Activated T-helper 2 cell treated with anti-CD3 and anti-CD28 coated beads, Interferon-gamma antibody, Interleukin-2, Interleukin-4, amounts not matched to agents 10 μg/mL and 5 μg/mL and 100 μg/mL, durations not matched to agents 14 hours and 24 hours and 36 hours (primary cell): ENCODE measurements at regions not wholly inside any gene's neighbourhood (a gene's known extent, or its start where the extent isn't known, plus 50 kb on each side); places are given as distances from the start of the nearest gene placed in this dataset.

ENCODE experiments used
- DNase-seq: peaks from one replicate; pipeline ENCODE4 v3.0.0; 2021; ENCODE audit warnings: low spot score
- H3K27ac Mint-ChIP-seq: one replicate; pipeline ENCODE4 v1.8.0; 2021; ENCODE audit warnings: mixed read lengths
- H3K27me3 Mint-ChIP-seq: one replicate; pipeline ENCODE4 v1.8.0; 2021; ENCODE audit warnings: low read depth, mixed read lengths
- H3K36me3 Mint-ChIP-seq: one replicate; pipeline ENCODE4 v1.8.0; 2021; ENCODE audit warnings: low read depth, mixed read lengths
- H3K4me1 Mint-ChIP-seq: one replicate; pipeline ENCODE4 v1.8.0; 2021; ENCODE audit warnings: low read depth, mixed read lengths
- H3K4me3 Mint-ChIP-seq: one replicate; pipeline ENCODE4 v1.8.0; 2021; ENCODE audit warnings: low read depth, mild to moderate bottlenecking, moderate library complexity, mixed read lengths
- H3K9me3 Mint-ChIP-seq: one replicate; pipeline ENCODE4 v1.8.0; 2021; ENCODE audit warnings: mixed read lengths
- intact Hi-C: fragments of 100-400 bp; cut with micrococcal nuclease; formaldehyde crosslinking; loops from one replicate; pipeline ENCODE4 v1.15.1; 2023

DNA sequence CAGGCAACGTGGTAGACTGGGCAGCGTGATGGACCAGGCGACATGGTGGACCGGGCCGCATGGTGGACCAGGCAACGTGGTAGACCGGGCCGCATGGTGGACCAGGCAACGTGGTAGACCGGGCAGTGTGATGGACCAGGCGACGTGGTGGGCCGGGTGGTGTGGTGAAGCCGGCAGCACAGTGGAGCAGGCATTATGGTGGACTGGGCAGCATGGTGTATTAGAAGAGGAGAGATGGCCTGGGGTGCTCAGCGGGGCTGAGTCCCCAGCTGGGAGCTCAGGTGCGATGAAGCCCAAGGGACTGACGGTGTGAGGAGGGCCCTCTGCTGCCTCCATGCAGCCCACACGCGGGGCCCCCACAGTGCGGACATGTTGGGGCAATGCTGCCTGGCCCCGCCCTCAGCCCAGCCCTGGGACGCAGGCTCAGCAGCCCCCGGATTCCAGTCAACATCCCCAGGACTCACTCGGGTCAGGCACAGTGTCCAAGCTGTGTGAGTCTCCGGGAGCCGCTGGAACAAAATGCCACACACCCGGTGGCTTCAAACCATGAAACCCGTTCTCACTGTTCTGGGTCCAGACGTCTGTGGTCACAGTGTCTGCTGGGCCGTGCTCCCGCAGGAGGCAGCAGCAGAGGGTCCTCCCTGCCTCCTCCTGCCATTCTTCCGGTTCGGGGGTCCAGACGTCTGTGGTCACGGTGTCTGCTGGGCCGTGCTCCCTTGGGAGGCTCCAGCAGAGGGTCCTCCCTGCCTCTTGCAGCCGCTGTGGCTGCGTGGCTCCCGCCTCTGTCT lies 1084.9 kb downstream of the BRD1 start:
- intact Hi-C loops: no loop called here
- Mint-ChIP-seq H3K36me3 (no peaks in the 10 kb centered on the region), H3K9me3 (no peaks in the 10 kb centered on the region), H3K4me3 (no peak overlapping the region), H3K27ac (no peak overlapping the region), H3K27me3 (no peaks in the 10 kb centered on the region), H3K4me1 (no peaks in the 10 kb centered on the region)
- no peak for DNase-seq

DNA sequence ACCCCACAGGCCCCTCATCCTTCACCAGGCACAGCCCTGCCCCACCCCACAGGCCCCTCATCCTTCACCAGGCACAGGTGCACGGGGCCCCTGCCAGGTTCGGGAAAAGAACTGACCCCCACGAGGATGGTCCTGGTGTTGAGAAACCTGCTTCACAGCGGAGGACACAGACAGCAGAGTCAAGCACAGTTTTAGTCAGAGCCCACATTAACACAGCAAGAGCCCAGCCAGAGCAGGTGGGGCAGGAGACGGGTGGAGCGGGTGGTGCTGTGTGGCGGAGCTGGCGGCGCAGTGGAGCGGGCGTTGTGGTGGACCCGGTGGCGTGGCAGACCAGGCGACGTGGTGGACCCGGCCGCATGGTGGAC lies 1085.5 kb downstream of the BRD1 start:
- intact Hi-C loops: no loop called here
- no peaks in the 10 kb centered on the region for H3K4me1 Mint-ChIP-seq
- H3K4me3 Mint-ChIP-seq: no peak overlapping the region
- no peak overlapping the region for H3K27ac Mint-ChIP-seq
- H3K36me3 Mint-ChIP-seq: no peaks in the 10 kb centered on the region
- no peaks in the 10 kb centered on the region for H3K27me3 Mint-ChIP-seq
- DNase-seq: no peak
- H3K9me3 Mint-ChIP-seq: no peaks in the 10 kb centered on the region

DNA sequence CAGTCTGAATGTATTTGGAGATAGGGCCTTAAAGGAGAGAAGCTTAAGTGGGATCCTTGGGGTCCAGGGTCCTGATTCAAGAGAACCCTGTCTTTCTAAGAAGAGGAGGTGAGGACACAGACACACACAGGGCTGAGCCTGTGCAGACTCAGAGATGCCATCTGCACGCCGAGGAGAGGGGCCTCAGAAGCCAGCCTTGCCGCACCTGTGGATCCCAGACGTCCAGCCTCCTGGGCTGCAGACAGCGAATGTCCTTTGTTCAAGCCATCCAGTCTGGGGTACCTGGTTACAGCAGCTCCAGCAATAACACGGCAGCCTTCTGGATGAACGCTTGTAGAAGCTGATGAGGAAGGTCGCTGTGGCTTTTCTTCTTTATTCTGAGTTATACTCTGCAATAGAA lies 1086.1 kb downstream of the BRD1 start:
- Mint-ChIP-seq H3K9me3 (no peaks in the 10 kb centered on the region), H3K4me1 (no peaks in the 10 kb centered on the region), H3K36me3 (no peaks in the 10 kb centered on the region), H3K4me3 (no peak overlapping the region), H3K27ac (no peak overlapping the region), H3K27me3 (no peaks in the 10 kb centered on the region)
- intact Hi-C loops: no loop called here
- DNase-seq: no peak

DNA sequence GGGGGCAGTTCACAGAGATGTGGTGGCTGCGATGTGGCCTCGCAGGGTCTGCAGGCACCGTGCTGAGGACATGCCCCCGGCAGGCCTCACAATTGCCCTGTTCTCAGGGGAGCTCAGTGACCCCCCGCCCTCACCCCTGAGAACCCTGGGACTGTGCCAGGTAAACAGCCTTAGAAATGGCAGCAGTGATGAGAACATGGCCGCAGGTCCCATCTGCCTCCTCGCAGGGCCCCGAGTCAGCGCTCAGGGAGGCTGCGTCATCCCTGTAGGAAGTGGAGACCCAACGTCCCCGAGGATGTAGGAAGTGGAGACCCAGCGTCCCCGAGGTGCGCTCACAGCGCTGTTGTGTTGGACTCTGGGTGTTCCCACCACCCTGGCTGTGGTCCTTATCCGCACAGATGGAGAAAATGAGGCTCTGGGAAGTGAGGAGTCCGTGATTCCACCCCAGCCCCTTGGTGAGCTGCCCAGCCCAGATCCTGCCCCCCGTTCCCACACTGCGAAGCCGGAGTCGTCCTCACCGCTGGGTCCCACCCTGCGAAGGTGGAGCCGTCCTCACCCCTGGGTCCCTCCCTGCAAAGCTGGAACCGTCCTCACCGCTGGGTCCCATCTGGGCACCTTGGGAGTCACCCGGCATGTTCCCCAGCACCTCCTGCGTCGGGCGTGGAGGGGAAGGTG lies 1086.8 kb downstream of the BRD1 start:
- H3K27ac Mint-ChIP-seq: no peak overlapping the region
- intact Hi-C loops: no loop called here
- no peaks in the 10 kb centered on the region for H3K9me3 Mint-ChIP-seq
- H3K27me3 Mint-ChIP-seq: no peaks in the 10 kb centered on the region
- H3K4me3 Mint-ChIP-seq: no peak overlapping the region
- no peaks in the 10 kb centered on the region for H3K36me3 Mint-ChIP-seq
- no peak for DNase-seq
- no peaks in the 10 kb centered on the region for H3K4me1 Mint-ChIP-seq

DNA sequence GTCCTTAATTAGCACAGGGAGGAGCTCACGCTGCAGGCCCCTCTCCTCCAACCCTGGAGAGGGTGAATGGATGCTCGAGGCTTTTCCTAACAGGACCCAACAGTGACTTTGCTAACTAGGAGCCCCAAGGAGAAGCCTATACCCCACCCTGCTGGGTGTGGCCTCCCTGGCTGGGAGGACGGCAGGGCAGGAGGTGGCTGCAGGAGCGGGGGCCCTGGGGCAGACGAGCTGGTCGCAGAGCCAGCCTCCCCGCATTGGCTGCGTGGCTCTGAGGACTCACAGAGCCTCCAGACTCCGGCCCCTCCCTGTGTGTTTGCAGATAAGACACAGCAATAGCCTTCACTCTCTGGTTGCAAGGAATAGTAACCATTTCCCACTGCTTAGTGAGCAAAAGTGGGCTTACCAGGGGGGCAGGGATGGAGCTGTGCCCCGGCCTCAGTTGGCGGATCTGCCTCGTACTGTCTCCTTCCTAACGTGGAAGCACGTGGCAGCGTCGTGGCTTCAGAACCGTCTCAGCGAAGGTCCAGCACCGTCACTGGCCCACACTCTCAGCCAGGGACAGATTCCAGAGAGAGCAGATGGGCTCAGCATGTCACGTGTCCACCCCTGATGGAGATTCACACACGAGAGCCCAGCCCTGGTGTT lies 1087.5 kb downstream of the BRD1 start:
- H3K27me3 Mint-ChIP-seq: no peaks in the 10 kb centered on the region
- DNase-seq: no peak
- H3K4me1 Mint-ChIP-seq: no peaks in the 10 kb centered on the region
- no peak overlapping the region for H3K27ac Mint-ChIP-seq
- no peaks in the 10 kb centered on the region for H3K9me3 Mint-ChIP-seq
- intact Hi-C loops: no loop called here
- no peak overlapping the region for H3K4me3 Mint-ChIP-seq
- H3K36me3 Mint-ChIP-seq: no peaks in the 10 kb centered on the region

DNA sequence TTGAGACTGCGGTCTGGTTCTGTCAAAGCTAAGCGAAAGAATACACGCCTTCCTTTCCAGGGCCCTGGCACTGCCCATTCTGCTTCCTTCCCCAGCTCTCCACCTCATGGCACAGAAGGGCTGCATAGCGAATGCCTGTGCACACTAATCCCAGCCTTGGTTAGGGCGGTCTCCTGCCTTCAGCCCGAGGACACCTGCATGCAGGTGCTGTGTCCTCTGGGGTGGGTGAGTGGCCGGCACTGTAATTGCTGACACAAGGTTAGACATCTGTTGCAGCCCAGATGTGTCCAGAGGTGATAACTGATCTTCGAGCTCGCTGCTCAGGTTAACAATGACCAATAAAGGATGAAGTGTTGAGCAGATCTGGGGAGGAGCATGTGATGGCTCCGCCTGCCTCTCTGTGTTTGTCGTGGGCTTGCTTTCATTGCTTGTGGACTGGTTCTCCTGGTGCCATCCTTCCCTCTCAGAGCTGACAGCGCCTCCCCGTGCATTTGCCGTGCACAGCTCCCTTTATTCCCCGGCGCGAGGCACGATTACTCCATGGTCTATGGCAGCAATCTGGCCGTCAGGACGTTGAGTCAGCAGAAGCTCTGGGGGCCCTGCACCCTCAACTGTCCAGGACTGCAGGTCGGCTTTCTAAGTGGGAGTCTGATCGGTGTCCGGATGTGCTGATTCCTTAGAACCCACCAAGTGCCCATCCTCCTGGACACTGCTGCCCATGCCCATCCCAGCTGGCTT lies 1088.2 kb downstream of the BRD1 start:
- no peak overlapping the region for H3K27ac Mint-ChIP-seq

DNA sequence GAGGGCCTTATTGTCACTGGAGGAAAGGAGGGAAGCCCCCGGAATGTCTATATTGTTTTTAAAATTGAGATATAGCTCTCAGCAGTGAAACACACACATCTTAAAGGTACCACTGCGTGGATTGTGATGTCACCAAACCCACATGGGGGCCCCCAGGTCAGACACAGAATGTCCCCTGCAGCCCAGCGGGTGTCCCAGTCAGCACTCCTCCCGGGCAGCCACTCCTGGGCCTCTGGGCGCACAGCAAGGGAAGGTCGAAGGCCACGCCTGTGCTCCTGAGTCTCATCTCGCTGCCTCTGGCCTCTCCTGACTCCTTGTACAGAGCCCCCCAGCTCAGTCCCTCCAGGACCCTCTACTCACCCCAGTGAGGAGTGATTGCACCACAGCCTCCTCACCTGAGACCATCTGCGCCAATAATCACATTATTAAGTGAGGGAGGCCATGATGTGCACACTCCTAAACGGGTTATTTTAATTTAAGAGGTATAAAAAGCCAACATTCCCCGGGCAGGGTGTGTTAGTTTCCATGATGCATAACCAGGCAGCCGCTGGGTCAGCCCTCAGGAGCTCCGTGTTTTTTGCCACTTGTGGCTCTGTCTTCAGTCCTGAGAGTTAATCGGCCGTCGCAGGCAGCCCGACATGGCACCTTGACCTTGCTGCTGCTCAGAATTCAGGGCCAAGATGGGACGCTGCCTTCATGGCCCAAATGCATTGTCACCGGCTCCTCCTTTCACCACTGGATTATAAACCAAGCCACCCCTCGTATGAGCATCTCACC lies 1089.3 kb downstream of the BRD1 start:
- Mint-ChIP-seq H3K4me1 (no peaks in the 10 kb centered on the region), H3K36me3 (no peaks in the 10 kb centered on the region), H3K27me3 (no peaks in the 10 kb centered on the region), H3K4me3 (no peak overlapping the region), H3K9me3 (no peaks in the 10 kb centered on the region), H3K27ac (no peak overlapping the region)
- intact Hi-C loops: no loop called here
- no peak for DNase-seq

More for the DNA sequence above, 1088.2 kb downstream of the BRD1 start:
- Mint-ChIP-seq H3K27me3 (no peaks in the 10 kb centered on the region), H3K4me1 (no peaks in the 10 kb centered on the region), H3K4me3 (no peak overlapping the region), H3K9me3 (no peaks in the 10 kb centered on the region), H3K36me3 (no peaks in the 10 kb centered on the region)
- no peak for DNase-seq
- intact Hi-C loops: no loop called here

DNA sequence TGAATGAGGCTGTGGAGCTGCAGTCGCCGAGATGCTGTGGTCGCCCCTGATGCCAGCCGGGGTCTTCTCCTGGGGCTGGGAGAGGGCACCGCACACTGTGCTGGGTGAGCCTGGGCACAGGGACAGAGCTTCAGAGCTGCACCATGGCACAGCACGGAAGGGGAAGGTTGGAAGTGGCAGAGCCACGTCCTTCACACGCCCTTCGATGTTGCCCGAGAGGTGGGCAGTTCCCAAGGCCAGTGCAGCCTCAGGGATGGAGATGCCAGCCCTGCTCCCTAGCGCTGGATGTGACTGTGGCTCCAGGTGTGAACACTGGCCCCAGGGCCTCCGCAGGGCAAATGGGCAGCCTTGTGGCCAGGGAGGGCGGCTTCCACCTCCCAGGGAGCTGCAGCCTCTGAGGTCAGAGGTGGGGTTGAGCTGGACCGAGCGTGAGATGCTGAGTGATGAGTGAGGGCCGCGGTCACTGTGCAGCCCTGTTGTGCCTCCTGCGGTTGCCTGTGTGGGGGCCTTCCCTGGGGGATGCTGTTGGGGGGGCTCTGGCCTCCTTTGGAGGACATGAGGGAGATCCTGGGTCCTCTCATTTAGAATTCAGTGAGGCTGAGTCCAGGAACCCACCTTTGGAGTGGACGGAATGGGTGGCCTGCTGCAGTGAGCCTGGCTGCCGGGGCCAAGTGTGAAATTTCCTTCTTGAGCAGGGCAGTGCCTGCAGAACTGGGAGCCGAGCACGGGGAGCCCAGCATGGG lies 1090.0 kb downstream of the BRD1 start:
- Mint-ChIP-seq H3K27me3 (no peaks in the 10 kb centered on the region), H3K4me3 (no peak overlapping the region), H3K4me1 (no peaks in the 10 kb centered on the region), H3K9me3 (no peaks in the 10 kb centered on the region), H3K36me3 (no peaks in the 10 kb centered on the region), H3K27ac (no peak overlapping the region)
- no peak for DNase-seq
- intact Hi-C loops: no loop called here

DNA sequence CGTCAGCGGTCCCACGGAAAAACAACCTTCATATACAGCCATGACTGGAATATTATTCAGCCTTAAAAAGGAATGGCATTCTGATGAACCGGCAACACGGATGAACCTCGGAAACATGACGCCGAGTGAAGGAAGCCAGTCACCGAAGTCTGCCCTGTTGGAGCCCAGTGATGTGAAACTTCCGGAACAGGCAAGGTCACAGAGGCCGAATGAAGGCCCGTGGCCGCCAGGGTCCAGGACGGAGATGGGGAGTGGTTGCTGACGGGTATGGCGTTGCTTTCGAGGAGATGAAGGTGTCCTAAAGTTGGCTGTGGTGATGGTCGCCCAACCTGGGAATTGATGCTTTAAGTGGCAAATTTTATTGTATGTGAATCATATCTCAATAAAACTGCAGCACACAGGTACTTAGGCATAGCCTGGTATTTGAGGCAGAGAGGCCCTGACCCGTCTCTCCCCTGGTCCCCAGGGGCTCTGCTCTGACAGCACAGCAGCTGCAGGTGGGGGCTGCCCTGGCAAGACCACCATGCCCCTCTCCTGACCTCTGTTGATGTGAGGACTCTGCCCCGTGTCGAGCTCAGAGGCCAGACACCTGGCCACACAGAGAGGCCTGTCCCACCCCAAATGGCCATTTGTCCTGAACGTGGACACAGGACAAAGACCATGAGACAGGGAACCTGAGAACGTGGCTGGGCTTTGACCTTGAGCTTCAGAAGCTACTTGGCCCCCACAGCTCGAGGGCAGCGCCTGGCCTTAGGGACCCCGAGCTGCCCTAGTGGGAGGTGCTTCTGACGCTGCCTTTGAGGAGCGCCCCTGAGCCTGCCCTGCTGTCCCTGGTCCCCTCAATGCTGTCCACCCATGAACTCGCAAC lies 1090.8 kb downstream of the BRD1 start:
- Mint-ChIP-seq H3K36me3 (no peaks in the 10 kb centered on the region), H3K9me3 (no peaks in the 10 kb centered on the region), H3K27ac (no peak overlapping the region), H3K27me3 (no peaks in the 10 kb centered on the region), H3K4me1 (no peaks in the 10 kb centered on the region), H3K4me3 (no peak overlapping the region)
- no peak for DNase-seq
- intact Hi-C loops: no loop called here

DNA sequence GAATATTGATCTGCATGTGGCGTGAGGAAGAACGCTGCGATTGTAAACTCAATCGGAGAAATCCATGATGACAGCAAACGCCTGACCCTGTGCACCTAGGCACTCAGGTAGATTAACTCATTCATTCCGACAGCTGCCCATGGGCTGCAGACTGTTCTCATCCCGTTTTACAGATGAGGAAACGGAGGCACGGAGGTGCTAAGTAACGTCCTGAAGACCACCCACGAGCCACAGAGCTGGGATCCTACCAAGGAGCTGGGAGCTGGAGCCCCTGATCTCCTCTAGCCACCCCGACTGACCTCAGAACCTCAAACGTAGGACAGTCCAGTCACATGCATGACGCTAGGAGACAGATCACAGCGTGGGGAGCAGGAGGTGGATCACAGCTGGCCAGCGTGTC lies 1092.7 kb downstream of the BRD1 start:
- DNase-seq: no peak
- intact Hi-C loops: no loop called here
- Mint-ChIP-seq H3K27me3 (no peaks in the 10 kb centered on the region), H3K27ac (no peak overlapping the region), H3K4me1 (no peaks in the 10 kb centered on the region), H3K4me3 (no peak overlapping the region), H3K36me3 (no peaks in the 10 kb centered on the region), H3K9me3 (no peaks in the 10 kb centered on the region)

DNA sequence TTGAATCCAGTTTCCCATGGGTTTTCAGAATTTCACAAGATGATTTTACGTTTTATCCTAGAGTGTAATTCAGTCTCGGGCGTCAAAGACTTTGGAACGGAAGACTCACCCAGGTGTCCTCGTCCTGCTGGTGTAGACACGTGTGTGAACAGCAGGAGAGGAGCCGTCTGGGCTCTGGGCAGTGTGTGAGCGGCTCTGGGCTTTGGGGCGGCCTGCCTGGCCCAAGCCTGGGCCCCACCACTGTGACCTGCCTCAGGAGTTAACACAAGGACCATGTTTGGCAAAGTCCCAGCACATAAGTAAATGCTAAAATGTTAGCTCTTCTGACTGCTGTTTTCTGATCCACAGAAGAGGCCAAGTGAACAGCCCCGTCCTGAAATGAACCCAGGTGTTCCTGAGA lies 1093.3 kb downstream of the BRD1 start:
- no peaks in the 10 kb centered on the region for H3K9me3 Mint-ChIP-seq
- DNase-seq: no peak
- intact Hi-C loops: no loop called here
- no peaks in the 10 kb centered on the region for H3K4me1 Mint-ChIP-seq
- H3K27me3 Mint-ChIP-seq: no peaks in the 10 kb centered on the region
- H3K36me3 Mint-ChIP-seq: no peaks in the 10 kb centered on the region
- no peak overlapping the region for H3K4me3 Mint-ChIP-seq
- no peak overlapping the region for H3K27ac Mint-ChIP-seq
